ENCODE measurements at regions not wholly inside any gene's neighbourhood (a gene's known extent, or its start where the extent isn't known, plus 50 kb on each side); places are given as distances from the start of the nearest gene placed in this dataset.

GRCh38 chr6:62681108-62681507 lies 395.1 kb upstream of the KHDRBS2 start:
- no peak overlapping the region for H3K27ac ChIP-seq
- no peak for DNase-seq (ENCODE audit: low read depth, low spot score)

- DNase-seq (ENCODE audit: low read depth, low spot score): no peak
- no peak overlapping the region for H3K27ac ChIP-seq
Measured at GRCh38 chr6:62672989-62673388, 387.0 kb upstream of the KHDRBS2 start.

- H3K27ac ChIP-seq: no peak overlapping the region
- DNase-seq (ENCODE audit: low read depth, low spot score): no peak
Measured at GRCh38 chr6:62670490-62671223, 384.6 kb upstream of the KHDRBS2 start.

GRCh38 chr6:62669831-62670230 lies 383.8 kb upstream of the KHDRBS2 start:
- no peak for DNase-seq (ENCODE audit: low read depth, low spot score)
- H3K27ac ChIP-seq: no peak overlapping the region

- no peak for DNase-seq (ENCODE audit: low read depth, low spot score)
- no peak overlapping the region for H3K27ac ChIP-seq
Measured at GRCh38 chr6:62652692-62653328, 366.8 kb upstream of the KHDRBS2 start.

GRCh38 chr6:62645274-62645673 lies 359.2 kb upstream of the KHDRBS2 start:
- DNase-seq (ENCODE audit: low read depth, low spot score): no peak
- no peak overlapping the region for H3K27ac ChIP-seq

- DNase-seq (ENCODE audit: low read depth, low spot score): no peak
- no peak overlapping the region for H3K27ac ChIP-seq
Measured at GRCh38 chr6:62640749-62641148, 354.7 kb upstream of the KHDRBS2 start.

- H3K27ac ChIP-seq: no peak overlapping the region
- DNase-seq (ENCODE audit: low read depth, low spot score): no peak
Measured at GRCh38 chr6:62626661-62627060, 340.6 kb upstream of the KHDRBS2 start.

- DNase-seq (ENCODE audit: low read depth, low spot score): no peak
- no peak overlapping the region for H3K27ac ChIP-seq
Measured at GRCh38 chr6:62623846-62624532, 338.0 kb upstream of the KHDRBS2 start.

GRCh38 chr6:62615366-62616015 lies 329.5 kb upstream of the KHDRBS2 start:
- no peak overlapping the region for H3K27ac ChIP-seq
- no peak for DNase-seq (ENCODE audit: low read depth, low spot score)

GRCh38 chr6:62614442-62614841 lies 328.4 kb upstream of the KHDRBS2 start:
- no peak for DNase-seq (ENCODE audit: low read depth, low spot score)
- H3K27ac ChIP-seq: no peak overlapping the region

- no peak for DNase-seq (ENCODE audit: low read depth, low spot score)
- no peak overlapping the region for H3K27ac ChIP-seq
Measured at GRCh38 chr6:62613928-62614327, 327.9 kb upstream of the KHDRBS2 start.

GRCh38 chr6:62612471-62612870 lies 326.4 kb upstream of the KHDRBS2 start:
- no peak for DNase-seq (ENCODE audit: low read depth, low spot score)
- no peak overlapping the region for H3K27ac ChIP-seq

GRCh38 chr6:62570372-62570771 lies 284.3 kb upstream of the KHDRBS2 start:
- DNase-seq (ENCODE audit: low read depth, low spot score): no peak
- H3K27ac ChIP-seq: no peak overlapping the region

- DNase-seq (ENCODE audit: low read depth, low spot score): no peak
- no peak overlapping the region for H3K27ac ChIP-seq
Measured at GRCh38 chr6:62541502-62541901, 255.5 kb upstream of the KHDRBS2 start.

- no peak for DNase-seq (ENCODE audit: low read depth, low spot score)
- no peak overlapping the region for H3K27ac ChIP-seq
Measured at GRCh38 chr6:62530985-62531384, 245.0 kb upstream of the KHDRBS2 start.

- no peak for DNase-seq (ENCODE audit: low read depth, low spot score)
- no peak overlapping the region for H3K27ac ChIP-seq
Measured at GRCh38 chr6:62528894-62529526, 243.0 kb upstream of the KHDRBS2 start.

- no peak overlapping the region for H3K27ac ChIP-seq
- no peak for DNase-seq (ENCODE audit: low read depth, low spot score)
Measured at GRCh38 chr6:62523630-62524029, 237.6 kb upstream of the KHDRBS2 start.

GRCh38 chr6:62519574-62519973 lies 233.5 kb upstream of the KHDRBS2 start:
- DNase-seq (ENCODE audit: low read depth, low spot score): no peak
- no peak overlapping the region for H3K27ac ChIP-seq

- no peak overlapping the region for H3K27ac ChIP-seq
Measured at GRCh38 chr6:62516291-62517141, 230.5 kb upstream of the KHDRBS2 start.

More at GRCh38 chr6:62516291-62517141, 230.5 kb upstream of the KHDRBS2 start:
- DNase-seq (ENCODE audit: low read depth, low spot score): no peak
